Esophagus muscularis mucosa (tissue), 4 donors: ENCODE measurements at regions not wholly inside any gene's neighbourhood (a gene's known extent, or its start where the extent isn't known, plus 50 kb on each side); places are given as distances from the start of the nearest gene placed in this dataset.

Source experiments
- CTCF ChIP-seq, 3 experiments: fragments of 200-600 bp in 2 of 3; fragments of 450-650 bp in 1 of 3; sonication (generic) in 2 of 3; IDR thresholded peaks; one replicate each; pipeline ENCODE4 v1.5.1; 2017 to 2019; ENCODE audit warnings: antibody characterized with exemption in 3 of 3, mild to moderate bottlenecking in 2 of 3, moderate library complexity in 1 of 3
- EP300 ChIP-seq: sonication (generic); formaldehyde crosslinking; IDR thresholded peaks from one replicate; pipeline ENCODE4 v1.6.1; 2017; ENCODE audit warnings: antibody characterized with exemption
- POLR2AphosphoS5 ChIP-seq, 2 donors: sonication (generic); formaldehyde crosslinking; IDR thresholded peaks; one replicate each; pipeline ENCODE4 v1.6.1; 2017; ENCODE audit warnings: antibody characterized with exemption in 2 of 2

GRCh38 chr12:97647142-97647541, 184.5 kb downstream of the RMST start:
- no peak for TF ChIP-seq CTCF (IDR thresholded peaks at IDR 0.05)
- no peak for TF ChIP-seq POLR2AphosphoS5 (IDR thresholded peaks at IDR 0.05)
- no peak for TF ChIP-seq EP300
